ENCODE measurements at regions not wholly inside any gene's neighbourhood (a gene's known extent, or its start where the extent isn't known, plus 50 kb on each side); places are given as distances from the start of the nearest gene placed in this dataset.

DNA sequence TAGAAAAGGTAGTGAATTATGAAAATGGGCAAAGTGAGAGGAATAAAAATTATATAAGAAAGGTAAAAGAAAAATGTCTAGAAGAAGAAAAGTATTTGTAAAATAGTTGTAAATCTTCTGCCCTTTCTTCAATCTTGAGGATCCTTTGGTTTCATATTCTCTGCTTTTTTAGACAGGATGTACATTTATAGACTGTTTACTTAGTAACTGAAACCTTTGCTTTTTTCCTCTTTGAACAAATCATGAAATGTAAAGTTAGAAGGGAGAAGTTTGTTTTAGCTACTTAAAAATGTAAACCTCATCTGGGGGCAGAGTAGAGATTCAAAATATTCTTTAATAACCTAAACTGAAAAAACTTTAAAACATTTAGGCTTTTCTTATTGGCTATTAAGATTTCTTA is 150.4 kb upstream of the ITGA4 start:
- no peak overlapping the region for H3K4me3 ChIP-seq (ENCODE audit: low read depth, low read length)
- TF ChIP-seq, protein P1, sequence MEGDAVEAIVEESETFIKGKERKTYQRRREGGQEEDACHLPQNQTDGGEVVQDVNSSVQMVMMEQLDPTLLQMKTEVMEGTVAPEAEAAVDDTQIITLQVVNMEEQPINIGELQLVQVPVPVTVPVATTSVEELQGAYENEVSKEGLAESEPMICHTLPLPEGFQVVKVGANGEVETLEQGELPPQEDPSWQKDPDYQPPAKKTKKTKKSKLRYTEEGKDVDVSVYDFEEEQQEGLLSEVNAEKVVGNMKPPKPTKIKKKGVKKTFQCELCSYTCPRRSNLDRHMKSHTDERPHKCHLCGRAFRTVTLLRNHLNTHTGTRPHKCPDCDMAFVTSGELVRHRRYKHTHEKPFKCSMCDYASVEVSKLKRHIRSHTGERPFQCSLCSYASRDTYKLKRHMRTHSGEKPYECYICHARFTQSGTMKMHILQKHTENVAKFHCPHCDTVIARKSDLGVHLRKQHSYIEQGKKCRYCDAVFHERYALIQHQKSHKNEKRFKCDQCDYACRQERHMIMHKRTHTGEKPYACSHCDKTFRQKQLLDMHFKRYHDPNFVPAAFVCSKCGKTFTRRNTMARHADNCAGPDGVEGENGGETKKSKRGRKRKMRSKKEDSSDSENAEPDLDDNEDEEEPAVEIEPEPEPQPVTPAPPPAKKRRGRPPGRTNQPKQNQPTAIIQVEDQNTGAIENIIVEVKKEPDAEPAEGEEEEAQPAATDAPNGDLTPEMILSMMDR (IDR thresholded peaks at IDR 0.05; ENCODE audit: borderline replicate concordance, insufficient read depth, low read depth, low read length) = no peak

DNA sequence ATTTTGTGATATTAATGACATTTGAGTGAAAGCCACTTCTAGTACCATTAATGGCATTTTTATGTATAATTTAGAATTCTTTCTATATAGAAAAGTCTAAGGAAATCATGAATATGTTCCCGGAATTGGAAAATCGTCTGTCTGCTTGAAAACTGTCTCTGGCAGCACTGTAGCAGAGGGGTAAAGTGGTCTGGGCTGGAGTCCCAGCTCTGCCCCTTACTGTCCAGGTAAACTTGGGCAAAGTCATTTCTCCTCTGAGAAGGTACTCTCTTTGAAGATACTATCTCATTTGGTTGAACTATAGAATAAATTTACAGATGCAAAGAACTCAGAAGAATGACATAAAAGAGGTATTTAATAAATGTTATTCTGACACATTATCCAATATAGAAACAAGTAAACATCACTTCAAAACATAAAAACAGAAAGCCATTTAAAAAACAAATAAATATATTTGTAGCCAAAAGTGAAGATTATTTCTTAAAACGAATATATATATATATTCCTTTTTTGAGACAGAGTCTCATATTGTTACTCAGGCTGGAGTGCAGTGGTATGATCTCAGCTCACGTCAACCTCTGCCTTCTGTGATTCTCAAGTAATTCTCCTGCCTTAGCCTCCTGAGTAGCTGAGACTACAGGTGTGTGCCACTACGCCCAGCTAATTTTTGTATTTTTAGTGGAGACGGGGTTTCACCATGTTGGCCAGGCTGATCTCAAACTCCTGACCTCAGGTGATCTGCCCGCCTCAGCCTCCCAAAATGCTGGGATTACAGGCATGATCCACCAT is 149.8 kb upstream of the ITGA4 start:
- H3K4me3 ChIP-seq (ENCODE audit: low read depth, low read length) = no peak overlapping the region
- TF ChIP-seq, protein P1 (IDR thresholded peaks at IDR 0.05; ENCODE audit: borderline replicate concordance, insufficient read depth, low read depth, low read length) = no peak

DNA sequence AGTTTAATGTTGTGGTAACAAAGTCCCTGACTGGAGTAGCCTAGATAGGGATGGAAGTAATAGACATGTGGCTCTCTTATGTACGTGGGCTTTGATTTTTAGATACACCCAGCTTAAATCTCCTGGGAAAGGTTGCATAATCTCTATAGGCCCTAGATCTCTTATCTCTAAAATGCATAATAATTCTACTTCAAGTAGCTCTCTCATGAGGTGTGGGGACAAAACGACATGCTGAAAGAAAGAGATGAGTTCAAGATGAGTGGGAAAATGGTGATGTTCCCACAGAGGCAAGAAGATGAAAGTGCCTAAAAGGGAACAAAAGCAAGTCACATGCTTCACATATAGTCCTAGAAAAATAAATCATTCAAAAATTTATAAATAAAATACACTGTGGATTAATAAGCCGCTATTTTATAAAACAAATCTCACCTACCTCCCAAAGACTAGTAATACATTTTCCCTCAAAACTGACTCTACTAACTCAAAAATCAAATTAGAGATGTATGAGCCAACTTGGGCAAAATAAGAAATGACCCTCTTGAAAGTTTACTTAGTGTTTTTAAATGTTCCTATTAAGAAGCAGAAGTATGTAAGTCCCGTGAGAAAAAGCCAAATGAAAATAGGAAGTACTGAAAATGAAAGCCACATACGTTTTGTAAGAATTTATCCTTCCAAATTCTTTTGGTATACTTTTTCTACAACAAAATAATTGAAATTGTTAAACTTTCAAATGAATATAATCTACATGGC is 148.2 kb upstream of the ITGA4 start:
- TF ChIP-seq, protein P1 (IDR thresholded peaks at IDR 0.05; ENCODE audit: borderline replicate concordance, insufficient read depth, low read depth, low read length) = no peak
- H3K4me3 ChIP-seq (ENCODE audit: low read depth, low read length) = no peak overlapping the region

DNA sequence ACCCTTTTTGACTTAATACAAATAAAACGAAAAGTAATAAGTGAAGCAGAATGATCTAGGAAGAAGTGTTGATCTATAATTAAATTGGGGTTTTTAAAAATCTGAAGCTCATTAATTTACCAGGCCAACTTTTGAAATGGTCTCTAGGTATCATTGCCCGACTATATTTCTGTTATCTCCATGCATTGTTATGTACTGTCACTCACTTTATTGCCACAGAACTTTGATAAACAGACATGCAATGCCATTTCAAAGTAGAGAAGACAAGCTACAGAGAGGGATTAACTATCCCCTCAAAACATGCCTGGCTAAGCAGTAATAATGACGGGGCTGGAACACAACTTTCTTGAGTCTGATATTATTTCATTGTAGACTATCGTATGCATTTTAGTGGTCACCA is 147.6 kb upstream of the ITGA4 start:
- TF ChIP-seq, protein P1 (IDR thresholded peaks at IDR 0.05; ENCODE audit: borderline replicate concordance, insufficient read depth, low read depth, low read length) = no peak
- H3K4me3 ChIP-seq (ENCODE audit: low read depth, low read length) = no peak overlapping the region

DNA sequence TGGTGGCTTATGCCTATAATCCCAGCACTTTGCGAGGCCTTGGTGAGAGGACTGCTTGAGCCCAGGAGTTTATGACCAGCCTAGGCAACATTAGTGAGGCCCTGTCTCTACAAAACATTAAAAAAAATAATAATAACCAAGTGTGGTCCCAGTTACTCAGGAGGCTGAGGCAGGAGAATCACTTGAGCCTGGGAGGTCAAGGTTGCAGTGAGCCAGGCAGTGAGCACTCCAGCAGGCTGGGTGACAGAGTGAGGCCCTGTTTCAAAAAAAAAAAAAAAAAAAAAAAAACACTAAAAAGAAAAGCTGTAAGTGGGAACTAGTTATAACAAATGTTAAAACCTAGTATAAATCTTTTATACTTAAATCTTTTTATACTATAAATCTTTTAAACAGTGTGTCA is 146.2 kb upstream of the ITGA4 start:
- H3K4me3 ChIP-seq (ENCODE audit: low read depth, low read length) = no peak overlapping the region
- TF ChIP-seq, protein P1 (IDR thresholded peaks at IDR 0.05; ENCODE audit: borderline replicate concordance, insufficient read depth, low read depth, low read length) = no peak

DNA sequence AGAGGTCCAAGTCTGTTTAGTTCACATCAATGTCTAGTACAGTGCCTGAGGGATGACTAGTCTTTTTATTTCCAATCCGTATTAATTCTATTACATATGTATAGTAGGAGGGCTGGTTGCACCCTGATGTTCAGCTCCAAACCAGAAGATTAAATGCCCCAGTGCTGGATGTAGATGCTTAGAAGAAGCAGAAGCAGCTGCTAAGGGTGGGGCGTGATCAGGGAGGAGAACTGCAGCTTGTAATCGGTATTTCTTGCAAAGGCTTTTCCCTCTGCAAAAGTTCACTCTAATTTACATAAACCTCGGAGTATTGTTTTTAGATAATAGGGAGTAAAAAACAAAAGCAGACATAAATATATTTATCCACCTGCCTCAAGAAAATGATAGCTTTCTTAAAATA is 145.3 kb upstream of the ITGA4 start:
- TF ChIP-seq, protein P1 (IDR thresholded peaks at IDR 0.05; ENCODE audit: borderline replicate concordance, insufficient read depth, low read depth, low read length) = no peak
- no peak overlapping the region for H3K4me3 ChIP-seq (ENCODE audit: low read depth, low read length)

DNA sequence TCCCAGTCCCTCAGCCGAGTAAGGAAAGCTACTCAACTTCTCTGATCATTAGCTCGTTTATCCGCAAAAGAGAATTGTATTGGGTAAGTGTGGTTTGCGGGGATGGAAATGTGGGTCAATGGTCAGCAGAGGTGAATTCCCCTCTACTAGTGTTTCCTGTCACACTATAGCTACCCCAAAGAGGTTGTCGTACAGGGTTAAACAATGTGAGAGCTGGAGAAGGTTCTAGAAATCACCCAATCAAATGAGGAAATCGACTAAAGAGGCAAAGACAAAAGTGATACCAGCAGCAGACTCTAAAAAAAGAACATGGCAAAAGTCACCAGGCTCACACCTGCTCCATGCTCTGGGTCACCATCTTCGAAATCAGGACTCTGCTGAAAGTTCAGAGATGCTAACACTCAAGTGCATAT is 144.7 kb upstream of the ITGA4 start:
- TF ChIP-seq, protein P1 (IDR thresholded peaks at IDR 0.05; ENCODE audit: borderline replicate concordance, insufficient read depth, low read depth, low read length) = no peak
- H3K4me3 ChIP-seq (ENCODE audit: low read depth, low read length) = no peak overlapping the region

All from GM12875 (cell line).